ENCODE measurements at regions not wholly inside any gene's neighbourhood (a gene's known extent, or its start where the extent isn't known, plus 50 kb on each side); places are given as distances from the start of the nearest gene placed in this dataset.

DNA sequence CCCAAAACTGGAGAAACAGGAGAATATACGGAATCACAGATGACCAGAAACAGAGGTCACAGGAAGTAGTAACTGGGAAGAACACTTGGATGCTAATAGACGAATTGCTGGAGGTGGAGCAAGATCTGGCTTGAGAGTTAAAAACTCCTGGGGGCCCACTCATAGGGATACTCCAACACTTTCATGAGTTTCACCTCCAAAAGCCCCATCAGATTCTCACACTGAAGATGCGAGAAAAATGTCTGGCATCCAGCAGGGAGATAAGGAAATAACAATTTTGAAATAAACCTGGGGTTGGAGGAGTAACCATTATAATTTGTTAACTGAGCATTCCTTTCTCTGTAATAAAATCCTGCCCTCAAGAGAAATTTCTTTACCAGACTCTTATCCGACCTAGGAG is 154.0 kb downstream of the ANXA2 start:
- H2AFZ ChIP-seq (ENCODE audit: low read depth, low read length), result no peak overlapping the region
- ATAC-seq (ENCODE audit: insufficient read depth, low read depth), result no peak
- TF ChIP-seq, protein P1, sequence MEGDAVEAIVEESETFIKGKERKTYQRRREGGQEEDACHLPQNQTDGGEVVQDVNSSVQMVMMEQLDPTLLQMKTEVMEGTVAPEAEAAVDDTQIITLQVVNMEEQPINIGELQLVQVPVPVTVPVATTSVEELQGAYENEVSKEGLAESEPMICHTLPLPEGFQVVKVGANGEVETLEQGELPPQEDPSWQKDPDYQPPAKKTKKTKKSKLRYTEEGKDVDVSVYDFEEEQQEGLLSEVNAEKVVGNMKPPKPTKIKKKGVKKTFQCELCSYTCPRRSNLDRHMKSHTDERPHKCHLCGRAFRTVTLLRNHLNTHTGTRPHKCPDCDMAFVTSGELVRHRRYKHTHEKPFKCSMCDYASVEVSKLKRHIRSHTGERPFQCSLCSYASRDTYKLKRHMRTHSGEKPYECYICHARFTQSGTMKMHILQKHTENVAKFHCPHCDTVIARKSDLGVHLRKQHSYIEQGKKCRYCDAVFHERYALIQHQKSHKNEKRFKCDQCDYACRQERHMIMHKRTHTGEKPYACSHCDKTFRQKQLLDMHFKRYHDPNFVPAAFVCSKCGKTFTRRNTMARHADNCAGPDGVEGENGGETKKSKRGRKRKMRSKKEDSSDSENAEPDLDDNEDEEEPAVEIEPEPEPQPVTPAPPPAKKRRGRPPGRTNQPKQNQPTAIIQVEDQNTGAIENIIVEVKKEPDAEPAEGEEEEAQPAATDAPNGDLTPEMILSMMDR (IDR thresholded peaks at IDR 0.05; ENCODE audit: borderline replicate concordance, extremely low read depth, low read length, poor library complexity, severe bottlenecking), result no peak
- no peak for TF ChIP-seq EZH2 (IDR thresholded peaks at IDR 0.05; ENCODE audit: borderline replicate concordance, low read depth, low read length, severe bottlenecking)

DNA sequence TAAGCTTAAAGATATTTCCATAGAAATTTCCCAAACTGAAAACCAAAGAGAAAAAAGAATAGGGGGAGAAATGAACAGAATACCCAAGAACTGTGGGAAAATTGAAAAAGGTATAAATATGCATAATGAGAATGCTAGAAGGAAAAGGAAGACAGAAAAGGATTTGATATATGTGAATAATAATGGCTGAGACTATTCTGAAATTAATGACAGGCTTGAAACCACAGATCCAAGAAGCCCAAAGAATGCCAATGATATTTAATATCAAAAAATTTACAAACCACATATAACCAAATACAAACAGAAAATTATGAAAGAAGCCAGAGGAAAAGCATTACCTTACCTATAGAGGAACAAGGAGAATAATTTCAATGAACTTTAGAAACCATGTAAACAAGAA is 153.0 kb downstream of the ANXA2 start:
- no peak overlapping the region for H3K9ac ChIP-seq (ENCODE audit: low read depth, low read length)

More for the DNA sequence above, 154.0 kb downstream of the ANXA2 start:
- H3K36me3 ChIP-seq (ENCODE audit: insufficient read depth, low read length), result no peaks in the 10 kb centered on the region
- H3K4me3 ChIP-seq (ENCODE audit: low read depth in 1 of 2, low read length in 2 of 2), result no peak overlapping the region
- no peaks in the 10 kb centered on the region for H3K9me3 ChIP-seq (ENCODE audit: insufficient read depth, low read length, severe bottlenecking)
- no peaks in the 10 kb centered on the region for H3K4me1 ChIP-seq (ENCODE audit: insufficient read depth, low read length)
- no peaks in the 10 kb centered on the region for H3K79me2 ChIP-seq (ENCODE audit: insufficient read depth, low read length)
- H3K9ac ChIP-seq (ENCODE audit: low read depth, low read length), result no peak overlapping the region
- no peak overlapping the region for H3K27ac ChIP-seq (ENCODE audit: low read length)
- no peak overlapping the region for H3K4me2 ChIP-seq (ENCODE audit: insufficient read depth, low read length)
- H4K20me1 ChIP-seq (ENCODE audit: insufficient read depth, low read length), result no peaks in the 10 kb centered on the region
- DNase-seq, result no peak
- peaks cover 3% of the 10 kb centered on the region for H3K27me3 ChIP-seq (ENCODE audit: insufficient read depth, low read length, poor library complexity)

DNA sequence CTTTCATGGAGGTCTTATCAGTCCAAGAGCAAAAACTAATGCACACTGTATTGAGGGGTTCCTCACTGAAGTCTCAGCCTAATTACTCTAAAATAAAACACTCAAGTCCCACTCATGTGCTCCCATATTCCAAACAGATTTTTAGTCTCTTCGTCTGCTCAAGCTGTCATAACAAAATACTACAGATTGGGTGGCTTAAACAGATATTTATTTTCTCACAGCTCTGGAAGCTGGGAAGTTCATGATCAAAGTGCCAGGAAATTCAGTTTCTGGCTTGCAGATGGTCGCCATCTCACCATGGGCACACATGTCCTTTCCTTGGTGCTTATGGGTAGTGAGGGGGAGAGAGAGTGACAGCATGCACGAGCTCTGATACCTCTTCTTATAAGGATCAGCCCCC is 147.5 kb downstream of the ANXA2 start:
- H3K79me2 ChIP-seq (ENCODE audit: insufficient read depth, low read length), result no peaks in the 10 kb centered on the region
- TF ChIP-seq EZH2 (IDR thresholded peaks at IDR 0.05; ENCODE audit: borderline replicate concordance, low read depth, low read length, severe bottlenecking), result no peak
- TF ChIP-seq, protein P1 (IDR thresholded peaks at IDR 0.05; ENCODE audit: borderline replicate concordance, extremely low read depth, low read length, poor library complexity, severe bottlenecking), result no peak
- H3K9ac ChIP-seq (ENCODE audit: low read depth, low read length), result no peak overlapping the region
- no peak overlapping the region for H3K27ac ChIP-seq (ENCODE audit: low read length)
- no peaks in the 10 kb centered on the region for H3K4me1 ChIP-seq (ENCODE audit: insufficient read depth, low read length)
- no peak overlapping the region for H3K4me2 ChIP-seq (ENCODE audit: insufficient read depth, low read length)
- H2AFZ ChIP-seq (ENCODE audit: low read depth, low read length), result no peak overlapping the region
- no peak for ATAC-seq (ENCODE audit: insufficient read depth, low read depth)
- H3K27me3 ChIP-seq (ENCODE audit: insufficient read depth, low read length, poor library complexity), result peaks cover 4% of the 10 kb centered on the region
- no peaks in the 10 kb centered on the region for H3K36me3 ChIP-seq (ENCODE audit: insufficient read depth, low read length)
- no peak overlapping the region for H3K4me3 ChIP-seq (ENCODE audit: low read depth in 1 of 2, low read length in 2 of 2)
- no peaks in the 10 kb centered on the region for H3K9me3 ChIP-seq (ENCODE audit: insufficient read depth, low read length, severe bottlenecking)
- H4K20me1 ChIP-seq (ENCODE audit: insufficient read depth, low read length), result no peaks in the 10 kb centered on the region
- no peak for DNase-seq

More for the DNA sequence above, 153.0 kb downstream of the ANXA2 start:
- Histone ChIP-seq H3K4me2 (ENCODE audit: insufficient read depth, low read length) (no peak overlapping the region), H3K9me3 (ENCODE audit: insufficient read depth, low read length, severe bottlenecking) (no peaks in the 10 kb centered on the region), H3K4me3 (ENCODE audit: low read depth in 1 of 2, low read length in 2 of 2) (no peak overlapping the region), H3K27ac (ENCODE audit: low read length) (no peak overlapping the region), H4K20me1 (ENCODE audit: insufficient read depth, low read length) (no peaks in the 10 kb centered on the region), H3K27me3 (ENCODE audit: insufficient read depth, low read length, poor library complexity) (peaks cover 3% of the 10 kb centered on the region), H3K4me1 (ENCODE audit: insufficient read depth, low read length) (no peaks in the 10 kb centered on the region), H3K36me3 (ENCODE audit: insufficient read depth, low read length) (no peaks in the 10 kb centered on the region), H2AFZ (ENCODE audit: low read depth, low read length) (no peak overlapping the region), H3K79me2 (ENCODE audit: insufficient read depth, low read length) (no peaks in the 10 kb centered on the region)
- DNase-seq (no peak), ATAC-seq (ENCODE audit: insufficient read depth, low read depth) (no peak)
- TF ChIP-seq EZH2 (IDR thresholded peaks at IDR 0.05; ENCODE audit: borderline replicate concordance, low read depth, low read length, severe bottlenecking), result no peak

DNA sequence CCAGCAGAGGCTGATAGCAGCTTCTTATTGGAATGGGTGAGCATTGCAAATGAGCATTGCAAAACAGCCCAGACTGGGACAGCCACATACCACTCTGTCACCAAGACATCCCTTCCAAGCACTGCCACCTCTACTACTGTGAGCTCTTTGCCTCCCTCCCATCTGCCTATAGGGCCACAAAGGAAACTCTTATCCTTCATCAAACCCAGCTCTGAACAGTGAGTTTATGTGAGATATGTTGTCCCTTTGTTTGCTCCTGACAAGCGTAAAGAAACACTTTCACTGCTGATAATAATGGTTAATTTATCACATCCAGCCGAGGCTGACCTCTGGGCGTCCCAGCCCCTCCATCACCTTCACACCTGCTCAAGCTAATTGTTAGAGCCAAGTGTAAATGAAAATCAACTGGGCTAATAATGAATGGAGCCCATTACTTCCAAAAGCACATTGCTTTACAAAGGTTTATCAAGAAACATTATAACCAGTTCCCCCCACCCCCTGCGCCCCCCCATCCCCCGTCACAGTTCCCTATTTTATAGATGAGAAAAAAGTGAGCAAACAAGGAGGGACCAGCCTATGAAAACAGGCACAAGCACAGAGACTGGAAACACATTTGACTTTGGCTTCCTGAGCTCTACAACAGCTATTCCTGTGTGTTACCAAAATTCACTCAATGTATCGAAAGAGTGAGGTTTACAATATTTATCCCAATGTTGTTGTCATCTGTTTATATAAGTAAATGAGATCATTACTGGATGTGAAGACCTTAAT is 146.3 kb downstream of the ANXA2 start:
- ATAC-seq (ENCODE audit: insufficient read depth, low read depth) (no peak), DNase-seq (no peak)
- H2AFZ ChIP-seq (ENCODE audit: low read depth, low read length), result no peak overlapping the region
- no peak overlapping the region for H3K27ac ChIP-seq (ENCODE audit: low read length)
- H3K4me2 ChIP-seq (ENCODE audit: insufficient read depth, low read length), result no peak overlapping the region
- no peak overlapping the region for H3K9ac ChIP-seq (ENCODE audit: low read depth, low read length)
- no peaks in the 10 kb centered on the region for H3K4me1 ChIP-seq (ENCODE audit: insufficient read depth, low read length)
- peaks cover 6% of the 10 kb centered on the region for H3K27me3 ChIP-seq (ENCODE audit: insufficient read depth, low read length, poor library complexity)
- TF ChIP-seq EZH2 (IDR thresholded peaks at IDR 0.05; ENCODE audit: borderline replicate concordance, low read depth, low read length, severe bottlenecking), result no peak
- TF ChIP-seq, protein P1 (IDR thresholded peaks at IDR 0.05; ENCODE audit: borderline replicate concordance, extremely low read depth, low read length, poor library complexity, severe bottlenecking), result no peak
- H4K20me1 ChIP-seq (ENCODE audit: insufficient read depth, low read length), result no peaks in the 10 kb centered on the region
- H3K36me3 ChIP-seq (ENCODE audit: insufficient read depth, low read length), result no peaks in the 10 kb centered on the region
- no peak overlapping the region for H3K4me3 ChIP-seq (ENCODE audit: low read depth in 1 of 2, low read length in 2 of 2)
- H3K79me2 ChIP-seq (ENCODE audit: insufficient read depth, low read length), result no peaks in the 10 kb centered on the region
- H3K9me3 ChIP-seq (ENCODE audit: insufficient read depth, low read length, severe bottlenecking), result no peaks in the 10 kb centered on the region
